ENCODE measurements at regions not wholly inside any gene's neighbourhood (a gene's known extent, or its start where the extent isn't known, plus 50 kb on each side); places are given as distances from the start of the nearest gene placed in this dataset.

- Histone ChIP-seq H3K27ac (no peak overlapping the region), H3K4me3 (no peak overlapping the region)
- no peak for TF ChIP-seq CTCF (IDR thresholded peaks at IDR 0.05)
- DNase-seq (ENCODE audit: low spot score) = no peak
These were observed 926.3 kb downstream of the BRD1 start for GRCh38 chr22:48901324-48901723.

- TF ChIP-seq CTCF (IDR thresholded peaks at IDR 0.05) = no peak
- DNase-seq (ENCODE audit: low spot score) = no peak
- Histone ChIP-seq H3K4me3 (no peak overlapping the region), H3K27ac (no peak overlapping the region)
These were observed 927.0 kb downstream of the BRD1 start for GRCh38 chr22:48900626-48901025.

GRCh38 chr22:48900327-48900597 lies 927.4 kb downstream of the BRD1 start:
- no peak for TF ChIP-seq CTCF (IDR thresholded peaks at IDR 0.05)
- no peak for DNase-seq (ENCODE audit: low spot score)
- H3K4me3 ChIP-seq = no peak overlapping the region
- H3K27ac ChIP-seq = no peak overlapping the region

GRCh38 chr22:48899523-48900326 lies 927.9 kb downstream of the BRD1 start:
- H3K4me3 ChIP-seq = no peak overlapping the region
- DNase-seq (ENCODE audit: low spot score) = no peak
- no peak for TF ChIP-seq CTCF (IDR thresholded peaks at IDR 0.05)
- H3K27ac ChIP-seq = no peak overlapping the region

GRCh38 chr22:48898524-48899250 lies 929.0 kb downstream of the BRD1 start:
- H3K27ac ChIP-seq = no peak overlapping the region
- no peak for TF ChIP-seq CTCF (IDR thresholded peaks at IDR 0.05)
- peak; percentile 55 for DNase-seq (ENCODE audit: low spot score)

GRCh38 chr22:48897645-48898370 lies 929.9 kb downstream of the BRD1 start:
- TF ChIP-seq CTCF (IDR thresholded peaks at IDR 0.05) = no peak
- peak; percentile 65 for DNase-seq (ENCODE audit: low spot score)
- Histone ChIP-seq H3K27ac (no peak overlapping the region), H3K4me3 (no peak overlapping the region)

More at GRCh38 chr22:48898524-48899250, 929.0 kb downstream of the BRD1 start:
- no peak overlapping the region for H3K4me3 ChIP-seq
